Panc1 (cell line): ENCODE measurements at regions not wholly inside any gene's neighbourhood (a gene's known extent, or its start where the extent isn't known, plus 50 kb on each side); places are given as distances from the start of the nearest gene placed in this dataset.

Experiments used
- ATAC-seq: fragments of 200-7000 bp; cut with Tn5 transposase; 2 replicates; pipeline ENCODE4 v1.9.1; 2020; ENCODE audit warnings: mild to moderate bottlenecking, moderate library complexity
- BruUV-seq: library from RNA; stranded (reverse); fragments of 400-500 nt; replicated peaks from 2 replicates; lab custom pipeline; 2021; lab: Mats Ljungman, UMichigan
- CTCF ChIA-PET: fragments of 300-600 bp; sonication (Branson Sonifier 250); formaldehyde crosslinking; loops from one replicate; lab custom pipeline; 2022; ENCODE audit warnings: antibody characterized with exemption; lab: Charles Lee
- POLR2A ChIA-PET: fragments of 300-600 bp; sonication (Branson Sonifier 250); formaldehyde crosslinking; loops from one replicate; lab custom pipeline; 2022; ENCODE audit warnings: antibody characterized with exemption; lab: Charles Lee
- DNase-seq: peaks from one replicate; pipeline ENCODE4 v3.0.0-alpha.2; 2010; ENCODE audit warnings: low read depth, low spot score
- H3K27ac ChIP-seq: 2 replicates; pipeline ENCODE4 v1.5.1; 2011; ENCODE audit warnings: mild to moderate bottlenecking, low read length, inconsistent platforms
- H3K27me3 ChIP-seq: fragments of 200-500 bp; sonication (Bioruptor generic); 2 replicates; pipeline ENCODE4 v1.6.0; 2014; ENCODE audit warnings: low read length, inconsistent platforms; ENCODE audit not compliant: control insufficient read depth, insufficient read depth
- H3K36me3 ChIP-seq: fragments of 200-500 bp; sonication (Bioruptor generic); 2 replicates; pipeline ENCODE4 v1.5.1; 2014; ENCODE audit warnings: inconsistent platforms, mild to moderate bottlenecking, low read length, moderate library complexity; ENCODE audit not compliant: control insufficient read depth, insufficient read depth
- H3K4me1 ChIP-seq: 2 replicates; pipeline ENCODE4 v1.5.1; 2011; ENCODE audit warnings: inconsistent platforms, mild to moderate bottlenecking, low read length, moderate library complexity; ENCODE audit not compliant: control insufficient read depth, insufficient read depth
- H3K4me3 ChIP-seq, 2 experiments: 2 replicates each; pipeline ENCODE4 v1.5.1; 2011 to 2012; ENCODE audit warnings: low read depth in 2 of 2, low read length in 2 of 2, mild to moderate bottlenecking in 2 of 2, inconsistent platforms in 1 of 2, moderate library complexity in 1 of 2
- H3K9me3 ChIP-seq: fragments of 200-500 bp; sonication (Bioruptor generic); 2 replicates; pipeline ENCODE4 v1.5.1; 2014; ENCODE audit warnings: low read depth, mild to moderate bottlenecking, inconsistent platforms, low read length, moderate library complexity; ENCODE audit not compliant: control insufficient read depth, insufficient read depth
- CTCF ChIP-seq: fragments of 450-650 bp; IDR thresholded peaks from 2 replicates; pipeline ENCODE4 v1.5.1; 2017; ENCODE audit warnings: mild to moderate bottlenecking
- POLR2AphosphoS5 ChIP-seq: IDR thresholded peaks from 2 replicates; pipeline ENCODE4 v1.6.1; 2012; ENCODE audit warnings: mild to moderate bottlenecking, low read depth, low read length, moderate library complexity
- REST ChIP-seq, 2 experiments: IDR thresholded peaks; 2 replicates each; pipeline ENCODE4 v1.6.1; 2011 to 2012; ENCODE audit warnings: low read depth in 2 of 2, control low read depth in 1 of 2, low read length in 1 of 2, mild to moderate bottlenecking in 1 of 2, moderate library complexity in 1 of 2; ENCODE audit not compliant: insufficient read depth in 1 of 2
- SIN3A ChIP-seq: IDR thresholded peaks from 2 replicates; pipeline ENCODE4 v1.6.1; 2012; ENCODE audit warnings: low read depth, mild to moderate bottlenecking, low read length, moderate library complexity, borderline replicate concordance; ENCODE audit not compliant: insufficient read depth
- TCF7L2 ChIP-seq: IDR thresholded peaks from 2 replicates; pipeline ENCODE4 v1.6.1; 2011; ENCODE audit warnings: mild to moderate bottlenecking, low read depth, low read length, inconsistent platforms
- in situ Hi-C: cut with HindIII; loops from 2 replicates; pipeline ENCODE4 v1.10.0; 2016; ENCODE audit warnings: low sequenced_read_pairs, low pct_unique_long_range_greater_than_20kb
- intact Hi-C: fragments of 100-400 bp; cut with micrococcal nuclease; formaldehyde crosslinking; loops from one replicate; pipeline ENCODE4 v1.10.0; 2022; ENCODE audit not compliant: unreplicated experiment

- no TSS peak for BruUV-seq
- in situ Hi-C loops: no loop called here
Measured at GRCh38 chr7:113610572-113610971, 308.2 kb downstream of the PPP1R3A start.

GRCh38 chr7:113608782-113609181 is 310.0 kb downstream of the PPP1R3A start:
- in situ Hi-C loops: no loop called here
- BruUV-seq: no TSS peak
- POLR2A ChIA-PET: no interaction called here

More at GRCh38 chr7:113610572-113610971, 308.2 kb downstream of the PPP1R3A start:
- H3K4me1 ChIP-seq: no peaks in the 10 kb centered on the region
- no peak overlapping the region for H3K27ac ChIP-seq
- no peak for ATAC-seq
- intact Hi-C loops: no loop called here
- POLR2A ChIA-PET: no interaction called here
- TF ChIP-seq POLR2AphosphoS5 (no peak), SIN3A (no peak), REST (IDR thresholded peaks at IDR 0.05; ENCODE audit: insufficient read depth in 1 of 2, low read depth in 2 of 2, low read length in 1 of 2) (no peak), CTCF (no peak), TCF7L2 (no peak)
- no peaks in the 10 kb centered on the region for H3K27me3 ChIP-seq
- H3K4me3 ChIP-seq: no peak overlapping the region
- H3K9me3 ChIP-seq: no peaks in the 10 kb centered on the region
- no peaks in the 10 kb centered on the region for H3K36me3 ChIP-seq
- DNase-seq: no peak
- CTCF ChIA-PET: no interaction called here

More at GRCh38 chr7:113608782-113609181, 310.0 kb downstream of the PPP1R3A start:
- Histone ChIP-seq H3K27me3 (no peaks in the 10 kb centered on the region), H3K9me3 (no peaks in the 10 kb centered on the region), H3K36me3 (no peaks in the 10 kb centered on the region), H3K27ac (no peak overlapping the region), H3K4me3 (no peak overlapping the region), H3K4me1 (no peaks in the 10 kb centered on the region)
- TF ChIP-seq TCF7L2 (no peak), SIN3A (no peak), CTCF (no peak), POLR2AphosphoS5 (no peak), REST (IDR thresholded peaks at IDR 0.05; ENCODE audit: insufficient read depth in 1 of 2, low read depth in 2 of 2, low read length in 1 of 2) (no peak)
- no peak for ATAC-seq
- CTCF ChIA-PET: no interaction called here
- no peak for DNase-seq
- intact Hi-C loops: no loop called here
